ENCODE measurements at regions not wholly inside any gene's neighbourhood (a gene's known extent, or its start where the extent isn't known, plus 50 kb on each side); places are given as distances from the start of the nearest gene placed in this dataset.
"Not testable (repeated sequence)": the region's sequence is repeated elsewhere in the genome, so short reads cannot be mapped to it uniquely, and the experiment has no call there.

DNA sequence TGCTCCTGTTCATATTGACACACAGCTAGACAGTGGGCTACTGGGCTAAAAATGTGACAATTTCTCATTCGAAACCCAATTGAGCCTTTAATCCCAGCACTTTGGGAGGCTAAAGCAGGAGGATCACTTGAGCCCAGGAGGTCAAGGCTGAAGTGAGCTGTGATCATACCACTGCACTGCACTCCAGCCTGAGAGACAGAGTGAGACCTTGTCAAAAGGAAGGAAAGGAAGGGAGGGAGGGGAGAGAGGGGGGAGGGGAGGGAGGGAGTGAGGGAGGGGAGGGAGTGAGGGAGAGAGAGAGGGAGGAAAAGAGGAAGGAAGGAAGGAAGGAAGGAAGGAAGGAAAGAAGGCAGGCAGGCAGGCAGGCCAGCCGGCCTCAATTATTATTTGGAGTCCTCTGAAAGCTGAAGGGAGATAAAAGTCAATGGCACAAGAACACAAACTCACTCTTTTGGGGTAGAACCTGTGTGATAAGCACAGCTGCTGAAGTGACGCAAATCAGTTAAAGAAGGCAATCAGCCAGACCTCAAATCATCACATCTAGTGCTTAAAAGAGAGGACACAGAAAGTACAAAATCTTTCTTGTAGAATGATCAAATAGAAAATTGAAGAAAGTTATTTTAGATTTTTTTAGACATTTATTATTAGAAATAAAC lies 98.1 kb downstream of the CCDC71L start:
- WGBS, 2 donors: 82 to 86% methylated on average over 3 of the region's 3 CpGs
- H3K27ac ChIP-seq: no peak overlapping the region

DNA sequence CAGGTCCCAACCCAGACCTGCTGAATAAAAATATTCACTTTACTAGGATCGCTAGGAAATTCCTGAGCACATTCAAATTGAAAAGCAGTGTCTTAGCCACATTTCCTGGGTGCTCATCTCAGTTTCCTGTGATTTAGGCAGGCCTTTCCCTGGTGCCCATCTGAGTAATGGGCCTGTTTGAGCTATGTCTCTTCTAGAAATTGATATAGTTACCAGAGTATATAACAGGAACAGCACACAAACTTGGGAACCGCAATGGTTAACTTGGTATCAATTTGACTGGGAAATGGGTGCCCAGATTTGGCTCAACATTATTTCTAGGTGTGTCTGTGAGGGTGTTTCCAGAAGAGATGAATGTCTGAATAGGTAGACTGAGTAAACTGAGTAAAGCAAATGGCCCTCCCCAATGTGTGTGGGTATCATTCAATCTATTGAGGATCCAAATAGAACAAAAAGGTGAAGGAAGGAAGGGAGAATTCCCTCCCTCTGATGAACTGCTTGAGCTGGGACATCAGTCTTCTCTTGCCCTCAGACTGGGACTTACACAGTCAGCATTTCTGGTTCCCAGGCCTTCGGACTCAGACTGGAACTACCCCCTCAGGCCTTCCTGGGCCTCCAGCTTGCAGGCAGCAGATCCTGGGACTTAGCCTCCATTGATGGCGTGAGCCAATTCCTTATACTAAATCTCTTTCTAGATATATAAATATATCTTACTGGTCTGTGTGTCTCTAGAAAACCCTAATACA lies 99.1 kb downstream of the CCDC71L start:
- intact Hi-C loops (cut with DNase I; ENCODE audit: low total_unique reads): no loop called here
- TF ChIP-seq, protein P1, sequence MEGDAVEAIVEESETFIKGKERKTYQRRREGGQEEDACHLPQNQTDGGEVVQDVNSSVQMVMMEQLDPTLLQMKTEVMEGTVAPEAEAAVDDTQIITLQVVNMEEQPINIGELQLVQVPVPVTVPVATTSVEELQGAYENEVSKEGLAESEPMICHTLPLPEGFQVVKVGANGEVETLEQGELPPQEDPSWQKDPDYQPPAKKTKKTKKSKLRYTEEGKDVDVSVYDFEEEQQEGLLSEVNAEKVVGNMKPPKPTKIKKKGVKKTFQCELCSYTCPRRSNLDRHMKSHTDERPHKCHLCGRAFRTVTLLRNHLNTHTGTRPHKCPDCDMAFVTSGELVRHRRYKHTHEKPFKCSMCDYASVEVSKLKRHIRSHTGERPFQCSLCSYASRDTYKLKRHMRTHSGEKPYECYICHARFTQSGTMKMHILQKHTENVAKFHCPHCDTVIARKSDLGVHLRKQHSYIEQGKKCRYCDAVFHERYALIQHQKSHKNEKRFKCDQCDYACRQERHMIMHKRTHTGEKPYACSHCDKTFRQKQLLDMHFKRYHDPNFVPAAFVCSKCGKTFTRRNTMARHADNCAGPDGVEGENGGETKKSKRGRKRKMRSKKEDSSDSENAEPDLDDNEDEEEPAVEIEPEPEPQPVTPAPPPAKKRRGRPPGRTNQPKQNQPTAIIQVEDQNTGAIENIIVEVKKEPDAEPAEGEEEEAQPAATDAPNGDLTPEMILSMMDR (IDR thresholded peaks at IDR 0.05): no peak
- TF ChIP-seq POLR2A (IDR thresholded peaks at IDR 0.05): no peak
- no peak for DNase-seq
- Histone ChIP-seq H3K4me1 (no peaks in the 10 kb centered on the region), H3K36me3 (ENCODE audit: low read depth, missing control alignments) (no peaks in the 10 kb centered on the region), H3K4me3 (no peak overlapping the region), H3K27me3 (no peaks in the 10 kb centered on the region), H3K27ac (no peak overlapping the region), H3K9me3 (no peaks in the 10 kb centered on the region)
- 91 to 95% methylated on average over 4 of the region's 4 CpGs for WGBS, 2 donors

More for the DNA sequence above, 98.1 kb downstream of the CCDC71L start:
- Histone ChIP-seq H3K4me1 (no peaks in the 10 kb centered on the region), H3K4me3 (no peak overlapping the region), H3K27me3 (no peaks in the 10 kb centered on the region), H3K9me3 (no peaks in the 10 kb centered on the region), H3K36me3 (ENCODE audit: low read depth, missing control alignments) (no peaks in the 10 kb centered on the region)
- TF ChIP-seq, protein P1 (IDR thresholded peaks at IDR 0.05): no peak
- no peak for TF ChIP-seq POLR2A (IDR thresholded peaks at IDR 0.05)
- DNase-seq: no peak
- intact Hi-C loops (cut with DNase I; ENCODE audit: low total_unique reads): no loop called here

DNA sequence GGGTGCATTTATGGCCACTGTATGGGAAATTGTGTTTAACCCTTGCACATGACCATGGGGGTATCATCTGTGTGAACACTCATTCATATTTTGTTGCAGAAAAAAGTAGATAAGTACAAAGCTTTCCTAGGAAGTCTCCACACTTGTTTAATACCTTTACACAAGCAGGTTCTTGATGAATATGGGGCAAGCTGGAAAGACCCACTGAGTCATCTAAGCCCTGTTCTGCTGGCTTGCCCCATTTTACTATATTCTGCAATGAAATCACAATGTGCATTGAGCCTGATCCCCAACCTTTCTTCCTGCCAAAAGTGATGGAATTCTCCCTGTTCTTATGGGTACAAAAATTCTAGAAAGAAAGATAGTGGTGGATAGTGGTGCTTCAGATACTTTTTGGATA lies 99.8 kb downstream of the CCDC71L start:
- no peaks in the 10 kb centered on the region for H3K27me3 ChIP-seq
- no peak for DNase-seq
- intact Hi-C loops (cut with DNase I; ENCODE audit: low total_unique reads): no loop called here
- H3K27ac ChIP-seq: no peak overlapping the region
- H3K4me3 ChIP-seq: no peak overlapping the region
- H3K36me3 ChIP-seq (ENCODE audit: low read depth, missing control alignments): no peaks in the 10 kb centered on the region
- H3K4me1 ChIP-seq: no peaks in the 10 kb centered on the region
- H3K9me3 ChIP-seq: no peaks in the 10 kb centered on the region
- TF ChIP-seq, protein P1 (IDR thresholded peaks at IDR 0.05): no peak
- TF ChIP-seq POLR2A (IDR thresholded peaks at IDR 0.05): no peak

DNA sequence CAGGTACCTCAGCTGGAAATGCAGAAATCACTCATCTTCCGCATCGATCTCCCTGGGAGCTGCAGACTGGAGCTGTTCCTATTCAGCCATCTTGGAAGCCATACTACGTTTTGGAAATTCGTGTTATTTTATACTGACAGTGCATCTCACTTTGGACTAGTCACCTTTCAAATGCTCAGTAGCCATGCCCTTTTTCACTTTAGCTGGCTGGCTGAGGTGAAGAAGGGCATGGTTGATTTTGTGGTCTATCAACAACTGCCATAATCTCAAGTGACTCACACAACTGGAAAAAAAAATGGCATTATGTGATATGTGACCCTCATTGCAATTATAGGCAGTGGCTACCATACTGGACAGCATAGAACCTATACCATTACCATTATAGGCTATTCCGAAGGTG lies 100.5 kb downstream of the CCDC71L start:
- intact Hi-C loops (cut with DNase I; ENCODE audit: low total_unique reads): no loop called here
- DNase-seq: no peak
- H3K27ac ChIP-seq: no peak overlapping the region

DNA sequence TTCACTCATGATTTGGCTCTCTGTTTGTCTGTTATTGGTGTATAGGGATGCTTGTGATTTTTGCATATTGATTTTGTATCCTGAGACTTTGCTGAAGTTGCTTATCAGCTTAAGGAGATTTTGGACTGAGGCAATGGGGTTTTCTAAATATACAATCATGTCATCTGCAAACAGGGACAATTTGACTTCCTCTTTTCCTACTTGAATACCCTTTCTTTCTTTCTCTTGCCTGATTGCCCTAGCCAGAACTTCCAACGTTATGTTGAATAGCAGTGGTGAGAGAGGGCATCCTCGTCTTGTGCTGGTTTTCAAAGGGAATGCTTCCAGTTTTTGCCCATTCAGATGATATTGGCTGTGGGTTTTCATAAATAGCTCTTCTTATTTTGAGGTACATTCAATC lies 104.7 kb downstream of the CCDC71L start:
- H3K27ac ChIP-seq; H3K27me3 ChIP-seq; intact Hi-C loops (cut with DNase I; ENCODE audit: low total_unique reads); H3K4me3 ChIP-seq; H3K9me3 ChIP-seq; H3K36me3 ChIP-seq (ENCODE audit: low read depth, missing control alignments); DNase-seq; H3K4me1 ChIP-seq: not testable (repeated sequence)
- 46 to 83% methylated on average over 2 of the region's 2 CpGs for WGBS, 2 donors

More for the DNA sequence above, 100.5 kb downstream of the CCDC71L start:
- 88 to 94% methylated on average over 5 of the region's 5 CpGs for WGBS, 2 donors
- Histone ChIP-seq H3K27me3 (no peaks in the 10 kb centered on the region), H3K9me3 (no peaks in the 10 kb centered on the region), H3K4me3 (no peak overlapping the region), H3K36me3 (ENCODE audit: low read depth, missing control alignments) (no peaks in the 10 kb centered on the region), H3K4me1 (no peaks in the 10 kb centered on the region)
- no peak for TF ChIP-seq POLR2A (IDR thresholded peaks at IDR 0.05)
- TF ChIP-seq, protein P1 (IDR thresholded peaks at IDR 0.05): no peak

DNA sequence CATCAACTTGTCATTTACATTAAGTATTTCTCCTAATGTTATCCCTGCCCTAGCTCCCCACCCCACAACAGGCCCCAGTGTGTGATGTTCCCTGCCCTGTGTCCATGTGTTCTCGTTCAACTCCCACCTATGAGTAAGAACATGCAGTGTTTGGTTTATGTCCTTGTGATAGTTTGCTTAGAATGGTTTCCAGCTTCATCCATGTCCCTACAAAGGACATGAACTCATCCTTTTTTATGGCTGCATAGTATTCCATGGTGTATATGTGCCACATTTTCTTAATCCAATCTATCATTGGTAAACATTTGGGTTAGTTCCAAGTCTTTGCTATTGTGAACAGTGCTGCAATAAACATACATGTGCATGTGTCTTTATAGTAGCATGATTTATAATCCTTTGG lies 106.3 kb downstream of the CCDC71L start:
- intact Hi-C loops (cut with DNase I; ENCODE audit: low total_unique reads); H3K4me1 ChIP-seq; H3K36me3 ChIP-seq (ENCODE audit: low read depth, missing control alignments); H3K4me3 ChIP-seq; H3K9me3 ChIP-seq; H3K27ac ChIP-seq; DNase-seq; H3K27me3 ChIP-seq: not testable (repeated sequence)
- 92% methylated on average over 1 of the region's 1 CpG for WGBS, 2 donors
